C4-2B (cell line): ENCODE measurements at regions not wholly inside any gene's neighbourhood (a gene's known extent, or its start where the extent isn't known, plus 50 kb on each side); places are given as distances from the start of the nearest gene placed in this dataset.

Experiments
- H3K27ac ChIP-seq: fragments of 450-650 bp; 2 replicates; pipeline ENCODE4 v1.5.1; 2017
- CTCF ChIP-seq: fragments of 450-650 bp; conservative IDR thresholded peaks from 2 replicates; pipeline ENCODE4 v1.5.1; 2017; ENCODE audit warnings: mild to moderate bottlenecking
- ZFX ChIP-seq: fragments of 450-650 bp; IDR thresholded peaks from 2 replicates; pipeline ENCODE4 v1.6.1; 2017

- H3K27ac ChIP-seq, result no peak overlapping the region
- TF ChIP-seq ZFX (no peak), CTCF (no peak)
Observed at GRCh38 chr13:70884196-70884595, 775.9 kb upstream of the KLHL1 start.

- no peak overlapping the region for H3K27ac ChIP-seq
Observed at GRCh38 chr13:70874636-70875035, 766.4 kb upstream of the KLHL1 start.

GRCh38 chr13:70864731-70865130 lies 756.5 kb upstream of the KLHL1 start:
- no peak for TF ChIP-seq ZFX
- no peak for TF ChIP-seq CTCF
- H3K27ac ChIP-seq, result no peak overlapping the region

More at GRCh38 chr13:70874636-70875035, 766.4 kb upstream of the KLHL1 start:
- no peak for TF ChIP-seq ZFX
- TF ChIP-seq CTCF, result no peak

GRCh38 chr13:70856711-70857110 lies 748.5 kb upstream of the KLHL1 start:
- H3K27ac ChIP-seq, result no peak overlapping the region
- TF ChIP-seq ZFX (no peak), CTCF (no peak)

GRCh38 chr13:70856025-70856424 lies 747.8 kb upstream of the KLHL1 start:
- TF ChIP-seq ZFX (no peak), CTCF (no peak)
- H3K27ac ChIP-seq, result no peak overlapping the region

- no peak overlapping the region for H3K27ac ChIP-seq
- TF ChIP-seq ZFX (no peak), CTCF (no peak)
Observed at GRCh38 chr13:70849222-70849621, 741.0 kb upstream of the KLHL1 start.

GRCh38 chr13:70844391-70845108 lies 736.3 kb upstream of the KLHL1 start:
- no peak for TF ChIP-seq CTCF
- no peak for TF ChIP-seq ZFX
- H3K27ac ChIP-seq, result no peak overlapping the region
